GM06990 (cell line): ENCODE measurements at regions not wholly inside any gene's neighbourhood (a gene's known extent, or its start where the extent isn't known, plus 50 kb on each side); places are given as distances from the start of the nearest gene placed in this dataset.

ENCODE experiments used
- DNase-seq: peaks from one replicate; pipeline ENCODE4 v3.0.0-alpha.2; 2011; ENCODE audit not compliant: insufficient read length; ENCODE audit errors: extremely low read depth
- H3K27me3 ChIP-seq: replicated peaks from 2 replicates; pipeline ENCODE4 v1.6.0; 2011; ENCODE audit warnings: low read length; ENCODE audit not compliant: control insufficient read depth, insufficient read depth
- H3K36me3 ChIP-seq: 2 replicates; pipeline ENCODE4 v1.5.1; 2011; ENCODE audit warnings: low read length; ENCODE audit not compliant: control insufficient read depth, insufficient read depth
- H3K4me3 ChIP-seq: replicated peaks from 2 replicates; pipeline ENCODE4 v1.5.1; 2011; ENCODE audit warnings: low read depth, mild to moderate bottlenecking, control low read depth, low read length
- CTCF ChIP-seq: IDR thresholded peaks from 2 replicates; pipeline ENCODE4 v1.5.1; 2011; ENCODE audit warnings: low read length, control low read depth, mild to moderate bottlenecking, inconsistent platforms; ENCODE audit not compliant: insufficient read depth, poor library complexity, severe bottlenecking

GRCh38 chr6:23086100-23086499 is 516.7 kb downstream of the HDGFL1 start:
- TF ChIP-seq CTCF, result no peak
- DNase-seq, result no peak
- Histone ChIP-seq H3K36me3 (no peaks in the 10 kb centered on the region), H3K27me3 (no peaks in the 10 kb centered on the region), H3K4me3 (no peak overlapping the region)

DNA sequence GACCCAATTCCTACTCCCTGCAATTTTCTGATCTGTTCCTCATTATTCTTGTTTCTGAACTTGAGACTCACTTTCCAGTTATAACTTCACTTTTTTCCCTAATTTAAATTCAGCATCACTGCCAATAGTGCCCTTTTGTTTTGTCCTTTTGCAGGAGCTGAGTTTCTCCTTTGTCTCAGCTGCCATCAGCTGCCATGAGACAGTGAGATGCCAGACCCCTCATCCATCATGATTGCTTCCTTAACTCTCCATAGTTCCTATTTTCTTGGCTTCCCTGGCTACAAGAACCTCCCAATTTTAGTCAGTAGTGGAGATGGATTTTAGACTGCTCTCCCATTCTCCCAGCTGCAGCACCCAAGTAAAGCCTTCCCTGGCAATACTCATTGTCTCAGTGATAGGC is 518.1 kb downstream of the HDGFL1 start:
- no peak overlapping the region for H3K4me3 ChIP-seq
- H3K27me3 ChIP-seq, result no peaks in the 10 kb centered on the region
- DNase-seq, result no peak
- no peaks in the 10 kb centered on the region for H3K36me3 ChIP-seq
- no peak for TF ChIP-seq CTCF

- H3K36me3 ChIP-seq, result no peaks in the 10 kb centered on the region
- TF ChIP-seq CTCF, result no peak
- H3K27me3 ChIP-seq, result no peaks in the 10 kb centered on the region
- no peak overlapping the region for H3K4me3 ChIP-seq
- no peak for DNase-seq
Observed at GRCh38 chr6:23088761-23089160, 519.4 kb downstream of the HDGFL1 start.

- TF ChIP-seq CTCF, result no peak
- no peaks in the 10 kb centered on the region for H3K36me3 ChIP-seq
- no peak overlapping the region for H3K4me3 ChIP-seq
- no peaks in the 10 kb centered on the region for H3K27me3 ChIP-seq
- DNase-seq, result no peak
Observed at GRCh38 chr6:23089981-23090380, 520.6 kb downstream of the HDGFL1 start.

- no peaks in the 10 kb centered on the region for H3K27me3 ChIP-seq
- no peak for DNase-seq
- no peak overlapping the region for H3K4me3 ChIP-seq
- no peak for TF ChIP-seq CTCF
- no peaks in the 10 kb centered on the region for H3K36me3 ChIP-seq
Observed at GRCh38 chr6:23091795-23092194, 522.4 kb downstream of the HDGFL1 start.

- no peaks in the 10 kb centered on the region for H3K27me3 ChIP-seq
- no peak for DNase-seq
- no peak for TF ChIP-seq CTCF
Observed at GRCh38 chr6:23096876-23097275, 527.5 kb downstream of the HDGFL1 start.

More at GRCh38 chr6:23096876-23097275, 527.5 kb downstream of the HDGFL1 start:
- Histone ChIP-seq H3K4me3 (no peak overlapping the region), H3K36me3 (no peaks in the 10 kb centered on the region)
